ENCODE measurements at regions not wholly inside any gene's neighbourhood (a gene's known extent, or its start where the extent isn't known, plus 50 kb on each side); places are given as distances from the start of the nearest gene placed in this dataset.

DNA sequence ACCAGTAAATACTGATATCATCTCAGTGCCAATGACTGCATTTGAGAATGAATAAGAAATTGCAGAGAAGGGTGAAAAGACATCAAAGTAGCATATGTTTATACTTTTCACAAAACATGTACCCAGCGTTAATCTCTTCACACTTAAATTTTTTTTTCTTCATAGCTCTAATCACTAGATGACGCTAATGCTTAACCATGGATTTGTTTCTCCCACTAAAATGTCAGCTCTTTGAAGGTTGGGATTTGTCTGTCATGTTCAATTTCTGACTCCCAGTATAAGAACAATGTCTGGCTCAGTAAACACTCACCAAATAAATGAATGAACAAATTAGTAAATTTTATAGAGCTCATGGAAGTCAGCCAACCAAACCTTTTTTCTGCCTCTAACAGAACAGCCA lies 78.3 kb upstream of the LMCD1 start:
- TF ChIP-seq POLR2A (IDR thresholded peaks at IDR 0.05): no peak
- TF ChIP-seq, protein P1, sequence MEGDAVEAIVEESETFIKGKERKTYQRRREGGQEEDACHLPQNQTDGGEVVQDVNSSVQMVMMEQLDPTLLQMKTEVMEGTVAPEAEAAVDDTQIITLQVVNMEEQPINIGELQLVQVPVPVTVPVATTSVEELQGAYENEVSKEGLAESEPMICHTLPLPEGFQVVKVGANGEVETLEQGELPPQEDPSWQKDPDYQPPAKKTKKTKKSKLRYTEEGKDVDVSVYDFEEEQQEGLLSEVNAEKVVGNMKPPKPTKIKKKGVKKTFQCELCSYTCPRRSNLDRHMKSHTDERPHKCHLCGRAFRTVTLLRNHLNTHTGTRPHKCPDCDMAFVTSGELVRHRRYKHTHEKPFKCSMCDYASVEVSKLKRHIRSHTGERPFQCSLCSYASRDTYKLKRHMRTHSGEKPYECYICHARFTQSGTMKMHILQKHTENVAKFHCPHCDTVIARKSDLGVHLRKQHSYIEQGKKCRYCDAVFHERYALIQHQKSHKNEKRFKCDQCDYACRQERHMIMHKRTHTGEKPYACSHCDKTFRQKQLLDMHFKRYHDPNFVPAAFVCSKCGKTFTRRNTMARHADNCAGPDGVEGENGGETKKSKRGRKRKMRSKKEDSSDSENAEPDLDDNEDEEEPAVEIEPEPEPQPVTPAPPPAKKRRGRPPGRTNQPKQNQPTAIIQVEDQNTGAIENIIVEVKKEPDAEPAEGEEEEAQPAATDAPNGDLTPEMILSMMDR (IDR thresholded peaks at IDR 0.05): no peak
